Body of pancreas (tissue), 4 donors: ENCODE measurements at regions not wholly inside any gene's neighbourhood (a gene's known extent, or its start where the extent isn't known, plus 50 kb on each side); places are given as distances from the start of the nearest gene placed in this dataset.

Experiments
- ATAC-seq: fragments of 150-250 bp; one replicate; pipeline ENCODE4 v1.9.1; 2016
- DNase-seq, 4 donors: peaks; one replicate each; pipeline ENCODE4 v3.0.0-alpha.2; 2019
- H3K27ac ChIP-seq, 4 donors: fragments of 200-600 bp; sonication (generic); 1 replicate in 3 of 4; 2 replicates in 1 of 4; pipeline versions ENCODE4 v1.5.1 to v1.6.1; 2016 to 2019; ENCODE audit warnings: mild to moderate bottlenecking in 1 of 4, mixed read lengths in 1 of 4, moderate library complexity in 1 of 4
- H3K27me3 ChIP-seq, 2 donors: fragments of 200-600 bp; sonication (generic); one replicate each; pipeline ENCODE4 v1.6.0; 2016; ENCODE audit warnings: mild to moderate bottlenecking in 1 of 2
- H3K36me3 ChIP-seq, 2 donors: fragments of 200-600 bp; sonication (generic); replicated peaks in 1 of 2; 2 replicates each; pipeline ENCODE4 v1.5.1; 2016; ENCODE audit warnings: low read depth in 2 of 2; ENCODE audit not compliant: insufficient read depth in 1 of 2
- H3K4me1 ChIP-seq: fragments of 200-600 bp; sonication (generic); one replicate; pipeline ENCODE4 v1.6.0; 2016
- H3K4me3 ChIP-seq, 2 donors: fragments of 200-600 bp; sonication (generic); 1 replicate in 1 of 2; 2 replicates in 1 of 2; pipeline ENCODE4 v1.5.1; 2016 to 2019
- H3K9me3 ChIP-seq, 3 donors: fragments of 200-600 bp; sonication (generic); 1 replicate in 2 of 3; 2 replicates in 1 of 3; pipeline ENCODE4 v1.5.1; 2016
- POLR2A ChIP-seq, 3 donors: fragments of 450-650 bp; IDR thresholded peaks; one replicate each; pipeline ENCODE4 v1.6.1; 2016; ENCODE audit warnings: antibody characterized with exemption in 3 of 3, mild to moderate bottlenecking in 2 of 3
- WGBS, 2 donors: methylation state at CpG; one replicate each; pipeline ENCODE4 v1.1.5; 2017; 5-methylcytosine and 5-hydroxymethylcytosine counted together
- intact Hi-C: fragments of 100-400 bp; cut with DNase I; formaldehyde crosslinking; loops from one replicate; pipeline ENCODE4 v1.15.1; 2023
- TF ChIP-seq, protein P1 (sequence below), 7 experiments: fragments of 450-650 bp in 4 of 7; fragments of 200-600 bp in 3 of 7; sonication (generic) in 3 of 7; IDR thresholded peaks; one replicate each; pipeline ENCODE4 v1.5.1; 2016 to 2019; ENCODE audit warnings: antibody characterized with exemption in 7 of 7

GRCh38 chr10:120658943-120659885 is 191.9 kb upstream of the WDR11 start:
- H3K4me1 ChIP-seq = no peaks in the 10 kb centered on the region
- intact Hi-C loops = no loop called here
- DNase-seq = no peak
- no peaks in the 10 kb centered on the region for H3K9me3 ChIP-seq
- H3K36me3 ChIP-seq = no peaks in the 10 kb centered on the region
- no peak overlapping the region for H3K27ac ChIP-seq
- H3K4me3 ChIP-seq = no peak overlapping the region
- WGBS, 2 donors = 56 to 62% methylated on average over 4 of the region's 4 CpGs
- no peak for TF ChIP-seq POLR2A (IDR thresholded peaks at IDR 0.05)
- TF ChIP-seq, protein P1, sequence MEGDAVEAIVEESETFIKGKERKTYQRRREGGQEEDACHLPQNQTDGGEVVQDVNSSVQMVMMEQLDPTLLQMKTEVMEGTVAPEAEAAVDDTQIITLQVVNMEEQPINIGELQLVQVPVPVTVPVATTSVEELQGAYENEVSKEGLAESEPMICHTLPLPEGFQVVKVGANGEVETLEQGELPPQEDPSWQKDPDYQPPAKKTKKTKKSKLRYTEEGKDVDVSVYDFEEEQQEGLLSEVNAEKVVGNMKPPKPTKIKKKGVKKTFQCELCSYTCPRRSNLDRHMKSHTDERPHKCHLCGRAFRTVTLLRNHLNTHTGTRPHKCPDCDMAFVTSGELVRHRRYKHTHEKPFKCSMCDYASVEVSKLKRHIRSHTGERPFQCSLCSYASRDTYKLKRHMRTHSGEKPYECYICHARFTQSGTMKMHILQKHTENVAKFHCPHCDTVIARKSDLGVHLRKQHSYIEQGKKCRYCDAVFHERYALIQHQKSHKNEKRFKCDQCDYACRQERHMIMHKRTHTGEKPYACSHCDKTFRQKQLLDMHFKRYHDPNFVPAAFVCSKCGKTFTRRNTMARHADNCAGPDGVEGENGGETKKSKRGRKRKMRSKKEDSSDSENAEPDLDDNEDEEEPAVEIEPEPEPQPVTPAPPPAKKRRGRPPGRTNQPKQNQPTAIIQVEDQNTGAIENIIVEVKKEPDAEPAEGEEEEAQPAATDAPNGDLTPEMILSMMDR (IDR thresholded peaks at IDR 0.05) = no peak
- H3K27me3 ChIP-seq = no peaks in the 10 kb centered on the region
- ATAC-seq = no peak

- ATAC-seq (no peak), DNase-seq (no peak)
- intact Hi-C loops = no loop called here
- Histone ChIP-seq H3K27me3 (no peaks in the 10 kb centered on the region), H3K4me1 (no peaks in the 10 kb centered on the region), H3K36me3 (no peaks in the 10 kb centered on the region), H3K27ac (no peak overlapping the region), H3K9me3 (no peaks in the 10 kb centered on the region), H3K4me3 (no peak overlapping the region)
- TF ChIP-seq, protein P1 (IDR thresholded peaks at IDR 0.05) = no peak
- TF ChIP-seq POLR2A (IDR thresholded peaks at IDR 0.05) = no peak
- WGBS, 2 donors = 76 to 83% methylated on average over 4 of the region's 4 CpGs
Measured at GRCh38 chr10:120666308-120666707, 184.9 kb upstream of the WDR11 start.

DNA sequence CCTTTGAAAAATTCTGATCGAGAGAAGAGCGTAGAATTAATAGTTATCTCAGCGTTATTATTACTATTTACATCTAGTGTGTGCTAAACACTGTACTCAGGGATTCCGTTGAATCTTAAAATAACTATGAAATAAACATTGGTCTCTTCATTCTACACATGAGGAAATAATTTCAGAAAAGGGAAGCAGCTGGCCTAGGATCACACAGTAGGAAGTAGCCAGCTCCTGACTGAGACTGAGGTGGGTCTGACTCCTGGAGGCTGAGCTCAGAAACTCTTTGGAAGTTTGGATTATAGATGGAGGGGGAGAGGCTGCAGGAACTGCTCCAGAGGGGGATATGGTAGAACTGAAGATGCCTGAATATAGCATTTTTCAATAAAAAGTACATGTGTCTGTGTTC is 183.9 kb upstream of the WDR11 start:
- no peak for ATAC-seq
- Histone ChIP-seq H3K27ac (no peak overlapping the region), H3K4me1 (no peaks in the 10 kb centered on the region), H3K27me3 (no peaks in the 10 kb centered on the region), H3K4me3 (no peak overlapping the region), H3K9me3 (no peaks in the 10 kb centered on the region), H3K36me3 (no peaks in the 10 kb centered on the region)
- TF ChIP-seq POLR2A (IDR thresholded peaks at IDR 0.05) = no peak
- TF ChIP-seq, protein P1 (IDR thresholded peaks at IDR 0.05) = no peak
- intact Hi-C loops = no loop called here
- no peak for DNase-seq
- 51 to 53% methylated on average over 4 of the region's 4 CpGs for WGBS, 2 donors

- 50 to 53% methylated on average over 1 to 2 of the region's 2 CpGs for WGBS, 2 donors
- ATAC-seq = no peak
Measured at GRCh38 chr10:120671491-120671890, 179.7 kb upstream of the WDR11 start.

More at GRCh38 chr10:120671491-120671890, 179.7 kb upstream of the WDR11 start:
- no peaks in the 10 kb centered on the region for H3K36me3 ChIP-seq
- DNase-seq = no peak
- no peak overlapping the region for H3K4me3 ChIP-seq
- H3K4me1 ChIP-seq = no peaks in the 10 kb centered on the region
- H3K27me3 ChIP-seq = no peaks in the 10 kb centered on the region
- no peaks in the 10 kb centered on the region for H3K9me3 ChIP-seq
- H3K27ac ChIP-seq = no peak overlapping the region
- intact Hi-C loops = no loop called here
- no peak for TF ChIP-seq POLR2A (IDR thresholded peaks at IDR 0.05)
- TF ChIP-seq, protein P1 (IDR thresholded peaks at IDR 0.05) = no peak
